Left ventricle myocardium inferior (tissue), 1 donor: ENCODE measurements at regions not wholly inside any gene's neighbourhood (a gene's known extent, or its start where the extent isn't known, plus 50 kb on each side); places are given as distances from the start of the nearest gene placed in this dataset.

ENCODE experiments used
- DNase-seq: peaks from one replicate; pipeline ENCODE4 v3.0.0-alpha.2; 2020
- H3K27ac ChIP-seq: fragments of 200-600 bp; replicated peaks from 2 replicates; pipeline ENCODE4 v1.8.0; 2021
- H3K27me3 ChIP-seq: fragments of 200-600 bp; 2 replicates; pipeline ENCODE4 v1.8.0; 2021; ENCODE audit warnings: low read depth
- H3K36me3 ChIP-seq: fragments of 200-600 bp; 2 replicates; pipeline ENCODE4 v1.8.0; 2021
- H3K4me1 ChIP-seq: fragments of 200-600 bp; 2 replicates; pipeline ENCODE4 v1.8.0; 2021
- H3K4me3 ChIP-seq: fragments of 200-600 bp; 2 replicates; pipeline ENCODE4 v1.8.0; 2021; ENCODE audit warnings: mild to moderate bottlenecking, moderate library complexity
- H3K9me3 ChIP-seq: fragments of 200-600 bp; replicated peaks from 2 replicates; pipeline ENCODE4 v1.8.0; 2021
- CTCF ChIP-seq: fragments of 200-600 bp; IDR thresholded peaks from 2 replicates; pipeline ENCODE4 v1.8.0; 2021; ENCODE audit warnings: antibody characterized with exemption, mild to moderate bottlenecking, borderline replicate concordance
- intact Hi-C: fragments of 100-400 bp; cut with micrococcal nuclease; formaldehyde crosslinking; loops from one replicate; pipeline ENCODE4 v1.11.0; 2022
- donor health status: DM: no; HTN: yes; CAD: no; lungs with severe emphysema.

DNA sequence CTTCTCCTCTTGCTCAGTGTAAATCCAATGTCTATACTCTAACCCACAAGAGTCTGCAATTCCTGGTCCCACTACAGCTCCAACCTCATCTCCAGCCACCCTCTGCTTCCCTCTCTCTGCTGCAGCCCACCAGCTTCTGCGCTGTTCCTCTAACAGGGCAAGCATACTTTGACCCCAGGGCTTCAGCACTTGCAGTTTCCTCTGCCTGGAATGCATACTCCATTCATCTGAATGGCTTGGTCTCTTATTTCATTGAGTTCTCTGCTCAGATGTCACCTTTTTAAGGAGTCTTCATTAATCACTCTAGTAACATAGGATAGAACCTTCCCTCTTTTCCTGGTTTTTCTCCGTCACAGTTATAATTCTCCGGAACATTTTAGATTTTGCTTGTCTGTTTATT is 141.6 kb downstream of the BUD13 start:
- Histone ChIP-seq H3K27me3 (peaks cover 9% of the 10 kb centered on the region), H3K4me1 (no peaks in the 10 kb centered on the region), H3K4me3 (no peak overlapping the region), H3K9me3 (peaks cover 15% of the 10 kb centered on the region), H3K36me3 (no peaks in the 10 kb centered on the region), H3K27ac (no peak overlapping the region)
- no peak for DNase-seq
- no peak for TF ChIP-seq CTCF
- intact Hi-C loops, result no loop called here

GRCh38 chr11:116618461-116618860 is 154.3 kb downstream of the BUD13 start:
- DNase-seq, result no peak
- intact Hi-C loops, result no loop called here
- Histone ChIP-seq H3K9me3 (no peaks in the 10 kb centered on the region), H3K4me3 (no peak overlapping the region), H3K27me3 (peaks cover 48% of the 10 kb centered on the region), H3K4me1 (no peaks in the 10 kb centered on the region), H3K36me3 (no peaks in the 10 kb centered on the region), H3K27ac (no peak overlapping the region)
- no peak for TF ChIP-seq CTCF

DNA sequence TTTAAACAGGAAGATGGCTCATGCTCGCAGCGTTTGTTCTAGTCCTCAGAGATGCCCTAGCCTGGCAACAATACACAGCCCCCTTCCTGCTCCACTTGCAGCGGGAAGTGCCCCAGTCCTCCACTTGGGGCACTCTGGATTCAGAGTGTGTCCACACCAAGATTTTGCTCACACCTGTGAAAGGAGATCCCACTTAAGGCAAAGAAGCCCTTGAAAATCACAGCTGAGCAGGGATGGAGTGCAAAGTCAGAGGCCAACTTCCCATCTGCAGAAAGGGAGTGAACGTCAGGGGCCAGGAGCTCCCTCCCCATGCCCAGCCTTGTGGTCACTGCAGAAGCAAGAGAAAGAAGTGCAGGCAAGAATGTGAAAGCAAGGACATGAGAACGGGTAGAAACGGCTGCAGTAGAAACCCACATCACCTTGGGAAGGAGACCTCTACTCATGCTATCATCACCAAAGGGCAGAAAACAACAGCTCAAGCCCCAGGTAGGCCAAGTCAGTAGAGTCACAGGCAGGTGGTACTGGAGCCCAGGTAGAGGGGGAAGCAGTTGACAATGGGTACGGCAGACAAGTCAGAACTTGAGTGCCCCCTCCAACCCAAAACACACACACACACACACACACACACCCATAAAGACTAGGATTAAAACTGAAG is 157.4 kb downstream of the BUD13 start:
- no peaks in the 10 kb centered on the region for H3K4me1 ChIP-seq
- H3K27me3 ChIP-seq, result peaks cover 53% of the 10 kb centered on the region
- H3K4me3 ChIP-seq, result no peak overlapping the region
- no peaks in the 10 kb centered on the region for H3K9me3 ChIP-seq
- H3K27ac ChIP-seq, result no peak overlapping the region
- no peaks in the 10 kb centered on the region for H3K36me3 ChIP-seq
- intact Hi-C loops, result no loop called here
- TF ChIP-seq CTCF, result no peak
- no peak for DNase-seq

DNA sequence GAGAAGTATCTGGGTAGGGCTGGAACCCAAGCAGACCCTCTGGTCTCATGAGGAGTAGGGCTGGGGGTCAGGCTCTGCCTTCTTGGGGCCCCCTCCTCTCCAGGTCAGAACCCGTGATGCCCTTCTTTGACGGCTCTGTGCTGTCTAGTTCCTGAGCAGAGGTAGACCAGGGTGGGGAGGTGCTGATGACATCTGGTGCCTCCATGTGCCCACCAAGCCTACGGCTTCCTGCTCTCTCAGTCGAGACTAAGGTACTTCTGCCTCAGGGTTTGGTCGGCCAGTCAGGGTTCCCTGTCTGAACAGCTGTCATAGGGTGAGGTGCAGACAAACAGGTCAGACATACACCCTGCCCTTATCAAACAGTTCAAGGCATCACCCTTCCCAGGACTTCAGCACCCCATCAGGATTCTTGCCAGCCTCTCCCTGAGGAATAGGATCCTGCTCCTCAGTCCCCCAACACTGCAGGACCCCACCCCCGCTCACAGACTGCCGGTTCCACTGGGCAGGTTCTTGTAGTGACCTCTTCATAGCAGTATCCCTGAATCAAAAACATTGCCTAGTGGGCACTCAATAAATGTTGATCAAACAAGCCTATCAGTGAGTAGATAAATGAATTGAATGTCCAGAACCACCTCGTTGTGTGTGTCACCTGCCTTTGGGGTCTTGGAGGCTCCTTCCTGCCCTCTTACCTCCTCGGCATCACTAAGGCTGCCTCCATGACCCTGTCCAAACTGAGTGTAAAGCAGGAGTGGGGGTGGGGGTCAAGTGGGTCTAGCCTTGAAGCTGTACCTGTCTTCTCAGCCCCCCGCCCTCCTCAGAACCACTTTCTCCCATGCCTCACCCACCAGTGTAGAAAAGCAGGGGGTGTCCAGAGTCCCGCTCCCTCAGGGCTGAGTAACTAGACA is 158.2 kb downstream of the BUD13 start:
- TF ChIP-seq CTCF, result no peak
- intact Hi-C loops, result no loop called here
- no peak for DNase-seq

DNA sequence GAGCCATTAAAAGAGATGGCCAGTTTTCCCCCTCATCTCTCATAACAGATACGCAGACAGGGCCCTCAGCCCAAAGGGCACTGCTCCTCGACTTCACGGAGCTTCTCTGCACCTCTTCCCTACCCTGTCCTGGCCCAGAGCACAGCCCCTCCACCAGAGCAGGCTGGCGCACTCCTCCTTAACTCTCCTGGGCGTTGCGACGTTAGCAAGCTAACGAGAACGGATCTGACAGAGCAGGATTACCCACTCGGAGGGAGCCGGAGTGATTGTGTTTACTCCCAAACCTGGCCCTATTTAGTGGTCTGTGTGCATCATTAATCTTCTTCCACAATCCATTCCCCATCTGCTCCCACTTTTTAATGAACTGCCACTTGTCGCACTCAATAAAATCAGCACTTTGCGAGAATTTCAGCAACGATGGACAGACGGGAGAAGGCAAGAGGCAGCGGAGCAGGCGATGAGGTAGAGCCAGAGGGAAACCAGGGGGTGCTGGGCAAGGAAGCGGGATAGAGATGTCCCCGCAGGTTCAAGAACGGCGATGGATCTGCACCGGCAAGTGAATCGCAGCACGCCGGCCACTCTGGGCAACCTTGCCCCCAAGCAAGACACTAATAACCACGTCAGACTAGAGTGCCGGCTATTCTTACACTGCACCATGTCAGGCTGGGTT is 159.4 kb downstream of the BUD13 start:
- peaks cover 67% of the 10 kb centered on the region for H3K27me3 ChIP-seq
- no peak for DNase-seq
- H3K9me3 ChIP-seq, result no peaks in the 10 kb centered on the region
- H3K4me1 ChIP-seq, result no peaks in the 10 kb centered on the region
- no peak overlapping the region for H3K27ac ChIP-seq
- H3K4me3 ChIP-seq, result no peak overlapping the region
- TF ChIP-seq CTCF, result no peak
- intact Hi-C loops, result no loop called here
- H3K36me3 ChIP-seq, result no peaks in the 10 kb centered on the region

More for the DNA sequence above, 158.2 kb downstream of the BUD13 start:
- H3K4me3 ChIP-seq, result no peak overlapping the region
- H3K36me3 ChIP-seq, result no peaks in the 10 kb centered on the region
- H3K27me3 ChIP-seq, result peaks cover 56% of the 10 kb centered on the region
- H3K4me1 ChIP-seq, result no peaks in the 10 kb centered on the region
- H3K27ac ChIP-seq, result no peak overlapping the region
- H3K9me3 ChIP-seq, result no peaks in the 10 kb centered on the region
